Neuronal stem cell (in vitro differentiated cells): ENCODE measurements at regions not wholly inside any gene's neighbourhood (a gene's known extent, or its start where the extent isn't known, plus 50 kb on each side); places are given as distances from the start of the nearest gene placed in this dataset.
A peak's percentile ranks its signal among the peaks of the same experiment; 100 is the strongest.

ENCODE experiments used
- DNase-seq: peaks from one replicate; pipeline ENCODE4 v3.0.0-alpha.2; 2013; ENCODE audit warnings: low spot score
- H2AFZ ChIP-seq: one replicate; pipeline ENCODE4 v1.6.1; 2013; ENCODE audit warnings: mild to moderate bottlenecking, low read length, inconsistent platforms
- H2AK5ac ChIP-seq: 2 replicates; pipeline ENCODE4 v1.6.1; 2013; ENCODE audit warnings: low read depth, mild to moderate bottlenecking, inconsistent platforms, low read length, moderate library complexity, mixed read lengths
- H2BK120ac ChIP-seq: 2 replicates; pipeline ENCODE4 v1.6.1; 2013; ENCODE audit warnings: low read depth, mild to moderate bottlenecking, inconsistent platforms, low read length, moderate library complexity, mixed read lengths
- H2BK12ac ChIP-seq: one replicate; pipeline ENCODE4 v1.6.1; 2013; ENCODE audit warnings: low read length, inconsistent platforms
- H2BK15ac ChIP-seq: 2 replicates; pipeline ENCODE4 v1.6.1; 2013; ENCODE audit warnings: mild to moderate bottlenecking, low read length, inconsistent platforms, mixed read lengths
- H2BK5ac ChIP-seq: one replicate; pipeline ENCODE4 v1.6.1; 2013; ENCODE audit warnings: inconsistent platforms, mild to moderate bottlenecking, low read length, moderate library complexity
- H3K14ac ChIP-seq: one replicate; pipeline ENCODE4 v1.6.1; 2013; ENCODE audit warnings: low read length, inconsistent platforms
- H3K18ac ChIP-seq: 2 replicates; pipeline ENCODE4 v1.6.1; 2013; ENCODE audit warnings: low read length, inconsistent platforms
- H3K23ac ChIP-seq: 2 replicates; pipeline ENCODE4 v1.6.1; 2013; ENCODE audit warnings: low read depth, mild to moderate bottlenecking, mixed read lengths, low read length, inconsistent platforms; ENCODE audit not compliant: poor library complexity
- H3K27ac ChIP-seq: replicated peaks from 3 replicates; pipeline ENCODE4 v1.5.1; 2013; ENCODE audit warnings: low read length, inconsistent platforms
- H3K27me3 ChIP-seq, 3 experiments: 2 replicates each; pipeline ENCODE4 v1.6.1; 2013; ENCODE audit warnings: low read length in 3 of 3, mild to moderate bottlenecking in 2 of 3, inconsistent platforms in 1 of 3, low read depth in 1 of 3, mixed read lengths in 1 of 3, moderate library complexity in 1 of 3; ENCODE audit not compliant: control insufficient read depth in 3 of 3, insufficient read depth in 3 of 3
- H3K36me3 ChIP-seq, 2 donors: replicated peaks in 1 of 2; 2 replicates each; pipeline ENCODE4 v1.6.1; 2013; ENCODE audit warnings: low read length in 2 of 2; ENCODE audit not compliant: control insufficient read depth in 2 of 2, insufficient read depth in 2 of 2
- H3K4ac ChIP-seq: 2 replicates; pipeline ENCODE4 v1.6.1; 2013; ENCODE audit warnings: inconsistent platforms, mild to moderate bottlenecking, low read length, moderate library complexity
- H3K4me1 ChIP-seq, 2 donors: 1 replicate in 1 of 2; 2 replicates in 1 of 2; pipeline ENCODE4 v1.6.1; 2013; ENCODE audit warnings: low read length in 2 of 2, low read depth in 1 of 2; ENCODE audit not compliant: control insufficient read depth in 2 of 2, insufficient read depth in 1 of 2
- H3K4me2 ChIP-seq: one replicate; pipeline ENCODE4 v1.6.1; 2013; ENCODE audit warnings: mild to moderate bottlenecking, low read length, inconsistent platforms; ENCODE audit not compliant: insufficient read depth, poor library complexity, severe bottlenecking
- H3K4me3 ChIP-seq, 2 donors: 2 replicates each; pipeline ENCODE4 v1.5.1; 2013; ENCODE audit warnings: low read length in 2 of 2, mild to moderate bottlenecking in 2 of 2, inconsistent platforms in 1 of 2, moderate library complexity in 1 of 2
- H3K79me1 ChIP-seq: one replicate; pipeline ENCODE4 v1.6.1; 2013; ENCODE audit warnings: low read depth, mild to moderate bottlenecking, inconsistent platforms, low read length, moderate library complexity
- H3K9ac ChIP-seq: one replicate; pipeline ENCODE4 v1.6.1; 2013; ENCODE audit warnings: mild to moderate bottlenecking, low read depth, low read length, inconsistent platforms; ENCODE audit not compliant: poor library complexity
- H3K9me3 ChIP-seq, 2 donors: replicated peaks in 1 of 2; 2 replicates each; pipeline versions ENCODE3 to v1.6.1; 2013; ENCODE audit warnings: low read length in 2 of 2, mild to moderate bottlenecking in 2 of 2, inconsistent platforms in 1 of 2, low read depth in 1 of 2, mixed read lengths in 1 of 2, moderate library complexity in 1 of 2; ENCODE audit not compliant: control insufficient read depth in 2 of 2, insufficient read depth in 1 of 2
- H4K8ac ChIP-seq: one replicate; pipeline ENCODE4 v1.6.1; 2013; ENCODE audit warnings: low read depth, mild to moderate bottlenecking, inconsistent platforms, low read length, moderate library complexity
- H4K91ac ChIP-seq: one replicate; pipeline ENCODE4 v1.6.1; 2013; ENCODE audit warnings: low read length, low read depth, mild to moderate bottlenecking, inconsistent platforms; ENCODE audit not compliant: poor library complexity
- WGBS, 2 donors: extraction: QIAGEN DNeasy Blood & Tissue Kit; methylation state at CpG; one replicate each; pipeline ENCODE4 v1.1.7; 2013; ENCODE audit warnings: missing lambda C conversion rate in 2 of 2, mixed read lengths in 1 of 2; ENCODE audit not compliant: insufficient read length in 2 of 2, insufficient replicate concordance in 1 of 2; ENCODE audit errors: extremely low coverage in 2 of 2; 5-methylcytosine and 5-hydroxymethylcytosine counted together

- H3K27ac ChIP-seq: no peak overlapping the region
- WGBS, 2 donors: no CpG with 5 or more reads among the region's 6 CpGs
Measured at GRCh38 chr16:47847220-47847970, 308.4 kb downstream of the ABCC12 start.

DNA sequence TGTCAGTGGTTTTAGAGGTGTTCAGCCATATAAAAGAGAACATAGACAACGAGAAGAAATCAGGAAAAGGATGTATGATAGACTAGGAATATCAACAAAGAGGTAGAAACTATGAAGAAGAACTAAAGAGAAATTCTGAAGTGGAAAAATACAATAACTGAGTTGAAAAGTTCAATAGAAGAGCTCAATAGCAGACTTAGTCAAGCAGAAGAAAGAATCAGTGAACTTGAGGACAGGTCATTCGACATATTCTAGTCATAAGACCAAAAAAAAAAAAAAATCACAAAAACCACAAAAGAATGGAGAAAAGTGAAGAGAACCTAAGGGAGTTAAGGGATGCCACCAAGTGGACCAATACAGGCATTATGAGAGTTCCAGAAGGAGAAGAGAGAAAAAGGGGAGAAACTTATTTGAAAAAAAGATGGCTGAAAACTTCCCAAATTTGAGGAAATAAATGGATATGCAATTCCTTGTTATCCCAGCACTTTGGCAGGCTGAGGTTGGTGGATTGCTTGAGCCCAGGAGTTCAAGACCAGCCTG lies 321.2 kb downstream of the ABCC12 start:
- no CpG with 5 or more reads among the region's 2 CpGs for WGBS, 2 donors
- Histone ChIP-seq H3K27ac (no peak overlapping the region), H2AK5ac (no peak overlapping the region), H3K4me3 (no peak overlapping the region), H2BK5ac (no peak overlapping the region), H3K9ac (no peak overlapping the region), H2AFZ (no peak overlapping the region), H2BK15ac (no peak overlapping the region), H3K79me1 (no peaks in the 10 kb centered on the region), H3K18ac (no peak overlapping the region), H3K4ac (no peak overlapping the region), H4K91ac (no peak overlapping the region), H3K9me3 (peaks cover 2 to 7% of the 10 kb centered on the region in 2 donors), H3K14ac (no peak overlapping the region), H3K36me3 (no peaks in the 10 kb centered on the region), H3K4me1 (no peaks in the 10 kb centered on the region), H2BK12ac (no peak overlapping the region), H4K8ac (no peak overlapping the region), H3K4me2 (no peak overlapping the region), H3K27me3 (no peaks in the 10 kb centered on the region), H3K23ac (no peak overlapping the region), H2BK120ac (no peak overlapping the region)
- DNase-seq: no peak

More at GRCh38 chr16:47847220-47847970, 308.4 kb downstream of the ABCC12 start:
- Histone ChIP-seq H3K4me3 (no peak overlapping the region), H3K4me2 (no peak overlapping the region), H3K27me3 (no peaks in the 10 kb centered on the region), H3K23ac (no peak overlapping the region), H2AK5ac (no peak overlapping the region), H3K4me1 (peaks cover 14 to 20% of the 10 kb centered on the region in 2 donors), H2BK5ac (no peak overlapping the region), H4K8ac (no peak overlapping the region), H2BK12ac (no peak overlapping the region), H2AFZ (peak overlapping the region; percentile 21), H2BK15ac (no peak overlapping the region), H3K4ac (no peak overlapping the region), H3K18ac (no peak overlapping the region), H4K91ac (no peak overlapping the region), H3K79me1 (no peaks in the 10 kb centered on the region), H2BK120ac (no peak overlapping the region), H3K9me3 (no peaks in the 10 kb centered on the region), H3K36me3 (no peaks in the 10 kb centered on the region), H3K14ac (no peak overlapping the region), H3K9ac (no peak overlapping the region)
- DNase-seq: no peak

DNA sequence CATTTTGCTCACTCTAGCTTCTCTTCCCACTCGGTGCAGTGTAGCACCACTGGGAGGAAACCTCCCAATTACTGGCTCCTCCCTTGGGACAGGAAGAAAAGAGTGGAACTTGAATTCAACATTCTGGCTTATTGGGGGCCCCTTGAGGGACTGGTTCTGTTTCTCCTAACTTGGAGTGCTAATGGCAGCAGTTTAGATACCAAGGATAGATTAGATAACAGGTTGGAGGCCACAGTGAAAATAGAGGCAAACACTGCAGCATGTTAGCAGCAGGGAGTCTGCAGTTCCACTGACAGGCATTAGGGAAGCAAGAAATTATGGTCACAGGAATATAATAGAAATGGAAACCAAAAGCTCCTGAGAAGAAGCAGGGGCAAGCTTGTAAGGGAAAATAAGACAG lies 322.0 kb downstream of the ABCC12 start:
- Histone ChIP-seq H3K4me1 (no peaks in the 10 kb centered on the region), H3K79me1 (no peaks in the 10 kb centered on the region), H3K23ac (no peak overlapping the region), H3K9ac (no peak overlapping the region), H3K4ac (no peak overlapping the region), H4K91ac (no peak overlapping the region), H3K27ac (no peak overlapping the region), H3K27me3 (no peaks in the 10 kb centered on the region), H3K4me3 (no peak overlapping the region), H2BK5ac (no peak overlapping the region), H3K4me2 (no peak overlapping the region), H2BK15ac (no peak overlapping the region), H3K36me3 (no peaks in the 10 kb centered on the region), H3K9me3 (peaks cover 2 to 7% of the 10 kb centered on the region in 2 donors), H3K18ac (no peak overlapping the region), H2AFZ (no peak overlapping the region), H2BK120ac (no peak overlapping the region), H2BK12ac (no peak overlapping the region), H3K14ac (no peak overlapping the region), H2AK5ac (no peak overlapping the region), H4K8ac (no peak overlapping the region)
- no peak for DNase-seq
- WGBS, 2 donors: no CpG with 5 or more reads among the region's 1 CpG

GRCh38 chr16:47829850-47830600 lies 325.8 kb downstream of the ABCC12 start:
- Histone ChIP-seq H2BK12ac (no peak overlapping the region), H2BK15ac (no peak overlapping the region), H2BK120ac (no peak overlapping the region), H3K9ac (no peak overlapping the region), H3K4me3 (no peak overlapping the region), H3K14ac (no peak overlapping the region), H3K23ac (no peak overlapping the region), H4K8ac (no peak overlapping the region), H3K4ac (no peak overlapping the region), H3K27ac (no peak overlapping the region), H4K91ac (no peak overlapping the region), H3K27me3 (no peaks in the 10 kb centered on the region), H3K18ac (no peak overlapping the region), H3K79me1 (no peaks in the 10 kb centered on the region), H3K9me3 (peaks cover 5 to 10% of the 10 kb centered on the region in 2 donors), H3K4me2 (no peak overlapping the region), H2AFZ (no peak overlapping the region), H3K36me3 (no peaks in the 10 kb centered on the region), H3K4me1 (no peaks in the 10 kb centered on the region), H2AK5ac (no peak overlapping the region), H2BK5ac (no peak overlapping the region)
- no CpG with 5 or more reads among the region's 2 CpGs for WGBS, 2 donors
- DNase-seq: no peak
